ENCODE measurements at regions not wholly inside any gene's neighbourhood (a gene's known extent, or its start where the extent isn't known, plus 50 kb on each side); places are given as distances from the start of the nearest gene placed in this dataset.
"Not testable (repeated sequence)": the region's sequence is repeated elsewhere in the genome, so short reads cannot be mapped to it uniquely, and the experiment has no call there.

GRCh38 chr3:195653641-195654040 is 67.1 kb upstream of the MUC20 start:
- TF ChIP-seq, protein P1, sequence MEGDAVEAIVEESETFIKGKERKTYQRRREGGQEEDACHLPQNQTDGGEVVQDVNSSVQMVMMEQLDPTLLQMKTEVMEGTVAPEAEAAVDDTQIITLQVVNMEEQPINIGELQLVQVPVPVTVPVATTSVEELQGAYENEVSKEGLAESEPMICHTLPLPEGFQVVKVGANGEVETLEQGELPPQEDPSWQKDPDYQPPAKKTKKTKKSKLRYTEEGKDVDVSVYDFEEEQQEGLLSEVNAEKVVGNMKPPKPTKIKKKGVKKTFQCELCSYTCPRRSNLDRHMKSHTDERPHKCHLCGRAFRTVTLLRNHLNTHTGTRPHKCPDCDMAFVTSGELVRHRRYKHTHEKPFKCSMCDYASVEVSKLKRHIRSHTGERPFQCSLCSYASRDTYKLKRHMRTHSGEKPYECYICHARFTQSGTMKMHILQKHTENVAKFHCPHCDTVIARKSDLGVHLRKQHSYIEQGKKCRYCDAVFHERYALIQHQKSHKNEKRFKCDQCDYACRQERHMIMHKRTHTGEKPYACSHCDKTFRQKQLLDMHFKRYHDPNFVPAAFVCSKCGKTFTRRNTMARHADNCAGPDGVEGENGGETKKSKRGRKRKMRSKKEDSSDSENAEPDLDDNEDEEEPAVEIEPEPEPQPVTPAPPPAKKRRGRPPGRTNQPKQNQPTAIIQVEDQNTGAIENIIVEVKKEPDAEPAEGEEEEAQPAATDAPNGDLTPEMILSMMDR (IDR thresholded peaks at IDR 0.05; ENCODE audit: low read depth, low read length), result not testable (repeated sequence)
- TF ChIP-seq POLR2A (IDR thresholded peaks at IDR 0.05; ENCODE audit: extremely low read depth, insufficient read length), result not testable (repeated sequence)
- TF ChIP-seq, protein P2, sequence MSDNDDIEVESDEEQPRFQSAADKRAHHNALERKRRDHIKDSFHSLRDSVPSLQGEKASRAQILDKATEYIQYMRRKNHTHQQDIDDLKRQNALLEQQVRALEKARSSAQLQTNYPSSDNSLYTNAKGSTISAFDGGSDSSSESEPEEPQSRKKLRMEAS (IDR thresholded peaks at IDR 0.05; ENCODE audit: low read depth, low read length), result not testable (repeated sequence)
